Left kidney (tissue), 1 donor: ENCODE measurements at regions not wholly inside any gene's neighbourhood (a gene's known extent, or its start where the extent isn't known, plus 50 kb on each side); places are given as distances from the start of the nearest gene placed in this dataset.

ENCODE experiments used
- DNase-seq: peaks from one replicate; pipeline ENCODE4 v3.0.0-alpha.2; 2013

GRCh38 chr4:19992471-19993093, 259.1 kb upstream of the SLIT2 start:
- DNase-seq: no peak

DNA sequence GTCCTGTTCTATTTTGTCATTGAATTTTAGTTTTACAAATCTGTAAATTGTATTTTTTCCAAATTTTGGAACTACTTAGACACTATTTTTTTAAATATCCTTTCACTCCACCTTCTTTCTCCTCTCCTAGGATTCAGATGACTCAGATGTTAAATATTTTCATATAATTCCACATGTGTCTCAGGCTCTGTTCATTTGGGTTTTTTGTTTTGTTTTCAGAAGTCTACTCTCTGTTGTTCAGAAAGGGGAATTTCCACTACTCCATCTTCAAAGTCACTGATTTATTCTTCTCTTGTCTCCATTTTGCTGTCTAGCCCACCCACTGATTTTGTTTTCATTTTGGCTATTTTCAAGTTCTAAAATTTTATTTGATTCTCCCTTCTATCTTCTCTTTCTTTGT, 264.0 kb upstream of the SLIT2 start:
- no peak for DNase-seq

DNA sequence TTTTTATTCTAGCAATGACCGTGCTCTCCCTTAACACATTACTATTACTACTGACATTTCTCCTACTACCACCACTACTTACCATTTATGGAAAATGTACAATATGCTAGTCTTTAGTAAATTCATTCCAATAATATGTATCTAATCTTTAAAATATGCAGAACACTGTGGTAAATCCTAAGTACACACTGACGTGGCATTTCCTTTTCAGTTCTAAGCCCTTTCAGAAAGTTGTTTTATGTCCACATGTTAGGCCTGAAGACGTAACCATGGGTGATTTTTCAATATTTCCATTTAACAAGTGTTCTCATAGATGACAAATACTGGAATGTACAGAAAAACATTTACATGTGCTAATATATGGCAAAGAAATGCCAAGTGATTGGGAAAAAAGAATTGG, 268.6 kb upstream of the SLIT2 start:
- no peak for DNase-seq

- DNase-seq: no peak
Observed at GRCh38 chr4:19982556-19982955, 269.1 kb upstream of the SLIT2 start.

- DNase-seq: no peak
Observed at GRCh38 chr4:19971829-19972228, 279.9 kb upstream of the SLIT2 start.

DNA sequence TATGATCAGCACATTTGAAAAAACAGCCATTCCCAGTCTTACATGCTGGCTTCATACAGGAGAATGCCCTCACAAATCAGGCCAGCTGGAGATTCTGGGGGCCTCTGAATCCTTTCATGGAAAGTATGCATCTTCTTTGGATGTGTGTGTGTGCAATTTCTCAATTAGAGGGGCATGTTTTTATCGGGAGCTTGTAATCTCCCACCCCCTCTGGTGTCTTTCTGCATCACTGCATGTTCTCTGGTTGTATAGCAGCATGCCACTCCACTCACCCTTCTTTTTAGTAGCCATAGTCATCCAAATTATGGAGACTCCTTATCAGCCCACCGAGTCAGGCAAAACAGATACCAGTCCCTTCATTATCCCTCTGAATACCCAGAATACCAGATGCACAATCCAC, 282.2 kb upstream of the SLIT2 start:
- no peak for DNase-seq

GRCh38 chr4:19961091-19961490, 290.6 kb upstream of the SLIT2 start:
- no peak for DNase-seq

DNA sequence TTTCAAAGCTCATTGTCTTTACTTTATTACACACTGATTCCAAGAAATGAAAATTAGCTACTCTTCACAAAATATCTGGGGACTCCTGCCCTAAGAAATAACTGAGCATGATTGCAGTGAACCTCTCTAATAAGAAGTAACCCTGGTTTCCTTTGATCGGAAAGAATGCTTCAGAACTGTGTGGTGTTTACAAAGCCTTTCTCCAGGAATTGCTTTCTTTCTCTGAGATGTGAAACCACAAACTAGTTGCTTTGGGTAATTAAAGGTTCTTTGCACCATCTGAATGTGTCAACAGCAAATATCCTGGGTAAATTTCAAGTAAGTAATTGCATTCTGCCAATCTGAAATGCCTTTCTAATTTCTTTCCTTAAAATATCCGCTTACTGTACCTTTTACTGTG, 292.9 kb upstream of the SLIT2 start:
- no peak for DNase-seq

DNA sequence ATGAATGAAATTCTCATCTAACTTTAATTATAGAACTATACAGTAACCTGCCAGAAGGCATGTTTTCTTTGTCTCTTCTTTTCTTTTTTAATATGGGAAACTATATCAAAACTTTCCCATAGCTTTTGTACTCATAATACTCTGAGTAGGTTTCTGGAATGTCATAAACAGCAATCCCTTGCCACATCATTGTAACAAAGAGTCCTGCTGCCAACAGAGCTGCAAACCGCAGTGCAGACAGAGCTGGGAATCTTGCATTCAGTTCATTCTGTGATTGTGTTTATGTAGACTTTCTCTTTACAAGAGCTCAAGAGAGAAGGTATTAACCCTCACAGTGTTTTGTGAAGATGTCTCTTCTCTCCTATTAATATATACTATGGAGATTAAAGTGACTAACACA, 304.4 kb upstream of the SLIT2 start:
- no peak for DNase-seq

- no peak for DNase-seq
Observed at GRCh38 chr4:19945979-19946380, 305.7 kb upstream of the SLIT2 start.

DNA sequence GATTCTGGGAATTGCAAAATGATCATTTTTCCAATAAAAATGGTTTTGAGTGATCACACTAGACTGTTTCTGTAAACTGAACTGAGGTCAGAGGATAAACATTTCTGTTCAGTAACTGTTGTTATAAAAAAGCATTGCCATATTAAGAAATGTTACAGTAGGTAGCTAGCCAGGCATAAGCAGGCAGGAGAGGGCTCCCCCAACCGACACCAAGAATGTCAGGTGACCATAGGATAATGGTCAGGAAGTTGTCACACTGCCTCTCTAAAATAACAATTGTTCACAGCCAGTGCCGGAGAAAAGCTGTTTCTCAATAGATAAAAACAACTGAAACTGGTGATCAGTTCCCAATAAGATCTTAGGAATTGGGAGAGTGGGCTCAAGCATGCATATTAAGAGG, 306.2 kb upstream of the SLIT2 start:
- DNase-seq: no peak

GRCh38 chr4:19944806-19945205, 306.9 kb upstream of the SLIT2 start:
- DNase-seq: no peak

GRCh38 chr4:19944251-19944650, 307.5 kb upstream of the SLIT2 start:
- no peak for DNase-seq

- DNase-seq: no peak
Observed at GRCh38 chr4:19941434-19941833, 310.3 kb upstream of the SLIT2 start.

DNA sequence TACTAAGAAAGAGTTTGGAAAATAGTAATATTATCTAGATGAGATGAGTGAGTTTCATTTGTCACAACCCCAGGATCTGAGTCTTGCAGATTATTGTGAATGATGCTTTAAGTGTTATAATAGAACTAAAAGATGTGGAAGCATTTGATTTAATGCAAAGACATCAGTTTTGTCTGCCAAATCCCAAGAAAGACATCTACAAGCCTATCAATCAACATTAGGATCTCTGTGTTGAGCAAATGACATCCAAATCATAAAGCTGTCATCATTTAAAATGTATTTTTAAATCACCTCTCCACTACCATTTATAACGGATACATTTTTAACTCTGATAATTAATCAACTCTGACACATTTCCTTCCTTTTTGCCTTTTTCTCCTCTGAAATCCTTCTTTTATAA, 310.8 kb upstream of the SLIT2 start:
- no peak for DNase-seq

DNA sequence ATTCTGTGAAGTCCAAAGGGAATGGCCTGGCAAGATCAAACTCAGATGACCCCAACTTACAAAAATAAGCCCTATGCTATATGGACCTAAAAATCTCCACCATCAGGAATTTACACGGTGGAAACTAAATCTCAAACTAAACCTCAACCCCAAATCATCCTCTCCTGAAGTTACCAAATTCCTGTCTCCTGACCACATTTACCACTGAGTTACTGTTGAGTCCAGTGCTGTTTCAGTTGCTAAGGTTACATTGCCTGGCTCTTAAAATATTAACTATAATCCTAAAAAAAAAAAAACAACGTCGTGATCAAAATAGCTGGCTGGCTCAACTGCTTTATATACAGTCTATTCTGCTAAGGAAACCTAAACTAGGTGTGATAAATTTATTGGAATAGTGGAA, 315.2 kb upstream of the SLIT2 start:
- DNase-seq: no peak

DNA sequence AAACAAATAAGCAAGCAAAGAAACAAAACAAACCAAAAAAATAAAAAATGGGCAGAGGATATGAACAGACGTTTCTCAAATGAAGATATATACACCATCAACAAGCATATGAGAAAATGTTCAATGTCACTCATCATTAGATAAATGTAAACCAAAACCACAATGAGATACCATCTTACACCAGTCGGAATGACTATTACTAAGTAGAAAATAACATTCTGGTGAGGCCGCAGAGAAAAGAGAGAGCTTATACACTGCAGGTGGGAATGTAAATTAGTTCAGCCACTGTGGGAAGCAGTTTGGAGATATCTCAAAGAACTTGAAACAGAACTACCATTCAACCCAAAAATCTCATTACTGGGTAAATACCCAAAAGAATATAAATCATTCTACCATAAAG, 321.0 kb upstream of the SLIT2 start:
- DNase-seq: no peak

- DNase-seq: no peak
Observed at GRCh38 chr4:19927381-19927780, 324.3 kb upstream of the SLIT2 start.

GRCh38 chr4:19925516-19925915, 326.2 kb upstream of the SLIT2 start:
- no peak for DNase-seq

GRCh38 chr4:19924761-19925160, 326.9 kb upstream of the SLIT2 start:
- DNase-seq: no peak

DNA sequence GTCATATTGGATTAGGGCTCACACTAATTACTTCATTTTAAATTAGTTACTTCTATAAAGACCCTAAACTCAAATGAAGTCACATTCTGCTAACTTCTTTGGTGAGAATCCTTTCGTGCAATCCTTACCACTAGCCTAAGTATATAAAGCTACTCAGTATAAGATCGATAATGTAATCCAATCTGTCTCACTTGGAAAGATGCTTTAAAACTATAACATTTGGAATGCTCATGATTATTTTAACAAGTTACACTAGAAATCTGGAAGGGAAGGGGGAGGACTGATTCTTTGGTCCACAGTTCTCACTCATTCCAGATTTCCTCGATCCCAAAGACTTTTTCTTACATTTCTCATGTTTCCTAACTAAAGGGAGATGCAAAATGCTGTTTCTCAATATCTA, 336.4 kb upstream of the SLIT2 start:
- no peak for DNase-seq

DNA sequence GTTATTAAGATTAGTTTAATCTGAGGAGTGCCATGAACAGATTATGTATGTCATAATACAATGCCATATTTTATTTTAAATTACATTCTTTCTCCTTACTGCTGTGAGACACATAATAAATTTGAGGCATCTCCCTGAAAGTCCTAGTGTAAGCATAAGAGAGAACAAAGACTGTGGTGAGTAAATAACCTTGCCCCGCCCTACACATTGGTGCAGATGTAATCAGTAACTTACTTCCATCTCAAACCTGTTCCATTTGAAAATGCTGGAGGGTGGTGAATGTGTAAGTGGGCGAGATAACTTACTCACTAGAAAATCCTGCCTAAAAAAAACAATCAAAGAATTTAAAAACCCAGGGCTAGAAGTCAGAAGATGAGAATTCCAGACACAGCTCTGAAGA, 338.1 kb upstream of the SLIT2 start:
- DNase-seq: no peak

DNA sequence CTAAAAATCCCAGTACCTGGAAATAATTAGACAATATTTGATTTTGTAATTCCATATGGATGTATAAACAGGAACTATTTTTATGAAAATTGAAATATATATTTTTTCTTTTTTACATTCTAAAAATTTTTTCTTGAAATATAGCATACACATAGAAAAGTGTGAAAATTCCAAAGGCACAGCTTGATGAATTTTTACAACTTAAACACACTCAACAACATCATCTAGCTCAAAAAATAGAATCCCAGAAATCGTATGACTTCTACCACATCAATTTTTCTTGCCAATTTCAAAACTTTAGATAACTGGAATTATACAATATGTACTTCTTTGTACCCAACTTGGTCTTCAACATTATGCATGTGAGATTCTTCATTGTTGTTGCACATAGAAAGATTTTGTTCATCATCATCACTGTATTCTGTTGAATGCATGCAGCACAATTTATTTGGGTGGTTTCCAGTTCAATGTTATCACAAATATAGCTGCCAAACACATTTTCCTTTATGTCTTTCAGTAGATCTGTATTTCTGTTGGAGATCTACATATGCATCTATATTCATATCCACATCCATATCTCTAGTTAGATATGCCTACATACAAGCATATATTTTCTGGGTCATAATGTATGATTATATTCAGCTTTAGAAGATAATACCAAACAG, 340.7 kb upstream of the SLIT2 start:
- DNase-seq: no peak

GRCh38 chr4:19905024-19905423, 346.7 kb upstream of the SLIT2 start:
- DNase-seq: no peak

DNA sequence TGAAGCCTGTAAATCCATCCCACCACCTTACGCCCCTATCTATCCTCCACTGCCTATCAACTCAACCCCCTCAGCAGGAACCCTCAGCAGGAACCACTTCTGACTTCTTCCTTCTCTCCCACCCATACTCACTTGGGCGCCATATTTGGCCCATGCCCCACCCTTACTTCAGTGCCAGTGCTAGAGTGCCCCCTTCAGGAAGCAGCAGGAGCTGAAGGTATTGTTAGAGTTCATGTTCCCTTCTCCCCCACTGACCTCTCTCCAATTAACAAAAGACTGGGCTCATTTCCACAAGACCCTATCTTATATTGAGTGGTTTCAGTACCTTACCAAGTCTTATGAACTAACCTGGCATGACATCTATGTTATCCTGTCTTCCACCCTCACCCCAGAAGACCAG, 363.1 kb upstream of the SLIT2 start:
- no peak for DNase-seq
